ENCODE measurements at regions not wholly inside any gene's neighbourhood (a gene's known extent, or its start where the extent isn't known, plus 50 kb on each side); places are given as distances from the start of the nearest gene placed in this dataset.
A peak's percentile ranks its signal among the peaks of the same experiment; 100 is the strongest.

- TF ChIP-seq TFE3 (CRISPR knock-in tag; IDR thresholded peaks at IDR 0.05) (peak; percentile 91), JUND (CRISPR knock-in tag; IDR thresholded peaks at IDR 0.05) (peak; percentile 80), ZBTB1 (CRISPR knock-in tag; IDR thresholded peaks at IDR 0.05; ENCODE audit: borderline replicate concordance) (no peak), ZZZ3 (CRISPR knock-in tag; IDR thresholded peaks at IDR 0.05; ENCODE audit: borderline replicate concordance) (no peak), FLYWCH1 (CRISPR knock-in tag; IDR thresholded peaks at IDR 0.05) (no peak), GATAD1 (CRISPR knock-in tag; IDR thresholded peaks at IDR 0.05) (peak; percentile 74), SP1 (IDR thresholded peaks at IDR 0.05) (no peak), SP1 (CRISPR knock-in tag; IDR thresholded peaks at IDR 0.05) (peak; percentile 17; the same call in 1 of the 2 replicates), SATB2 (CRISPR knock-in tag; IDR thresholded peaks at IDR 0.05) (no peak), ZNF761 (CRISPR knock-in tag; conservative IDR thresholded peaks at IDR 0.05) (peak; percentile 58; the same call in 1 of the 2 replicates), FOXO1 (CRISPR knock-in tag; IDR thresholded peaks at IDR 0.05) (peak; percentile 99), PATZ1 (CRISPR knock-in tag; IDR thresholded peaks at IDR 0.05) (peak; percentile 92), ZNF562 (CRISPR knock-in tag; IDR thresholded peaks at IDR 0.05; ENCODE audit: borderline replicate concordance) (no peak), DMAP1 (CRISPR knock-in tag; IDR thresholded peaks at IDR 0.05) (peak; percentile 78; the same call in 1 of the 2 replicates), E2F1 (CRISPR knock-in tag; IDR thresholded peaks at IDR 0.05) (no peak), ZSCAN30 (CRISPR knock-in tag; IDR thresholded peaks at IDR 0.05) (peak; percentile 72; the same call in 1 of the 2 replicates), ZNF724P (CRISPR knock-in tag; IDR thresholded peaks at IDR 0.05; ENCODE audit: borderline replicate concordance) (no peak), ATF5 (CRISPR knock-in tag; IDR thresholded peaks at IDR 0.05; ENCODE audit: low read depth) (no peak), TCF12 (IDR thresholded peaks at IDR 0.05) (no peak), TCF12 (CRISPR knock-in tag; IDR thresholded peaks at IDR 0.05) (peak; percentile 98), PITX1 (CRISPR knock-in tag; IDR thresholded peaks at IDR 0.05) (peak; percentile 98), FOXM1 (CRISPR knock-in tag; IDR thresholded peaks at IDR 0.05) (no peak)
- TF ChIP-seq, protein P1, sequence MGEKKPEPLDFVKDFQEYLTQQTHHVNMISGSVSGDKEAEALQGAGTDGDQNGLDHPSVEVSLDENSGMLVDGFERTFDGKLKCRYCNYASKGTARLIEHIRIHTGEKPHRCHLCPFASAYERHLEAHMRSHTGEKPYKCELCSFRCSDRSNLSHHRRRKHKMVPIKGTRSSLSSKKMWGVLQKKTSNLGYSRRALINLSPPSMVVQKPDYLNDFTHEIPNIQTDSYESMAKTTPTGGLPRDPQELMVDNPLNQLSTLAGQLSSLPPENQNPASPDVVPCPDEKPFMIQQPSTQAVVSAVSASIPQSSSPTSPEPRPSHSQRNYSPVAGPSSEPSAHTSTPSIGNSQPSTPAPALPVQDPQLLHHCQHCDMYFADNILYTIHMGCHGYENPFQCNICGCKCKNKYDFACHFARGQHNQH (CRISPR knock-in tag; IDR thresholded peaks at IDR 0.05): peak; percentile 98
- TF ChIP-seq, protein P2, sequence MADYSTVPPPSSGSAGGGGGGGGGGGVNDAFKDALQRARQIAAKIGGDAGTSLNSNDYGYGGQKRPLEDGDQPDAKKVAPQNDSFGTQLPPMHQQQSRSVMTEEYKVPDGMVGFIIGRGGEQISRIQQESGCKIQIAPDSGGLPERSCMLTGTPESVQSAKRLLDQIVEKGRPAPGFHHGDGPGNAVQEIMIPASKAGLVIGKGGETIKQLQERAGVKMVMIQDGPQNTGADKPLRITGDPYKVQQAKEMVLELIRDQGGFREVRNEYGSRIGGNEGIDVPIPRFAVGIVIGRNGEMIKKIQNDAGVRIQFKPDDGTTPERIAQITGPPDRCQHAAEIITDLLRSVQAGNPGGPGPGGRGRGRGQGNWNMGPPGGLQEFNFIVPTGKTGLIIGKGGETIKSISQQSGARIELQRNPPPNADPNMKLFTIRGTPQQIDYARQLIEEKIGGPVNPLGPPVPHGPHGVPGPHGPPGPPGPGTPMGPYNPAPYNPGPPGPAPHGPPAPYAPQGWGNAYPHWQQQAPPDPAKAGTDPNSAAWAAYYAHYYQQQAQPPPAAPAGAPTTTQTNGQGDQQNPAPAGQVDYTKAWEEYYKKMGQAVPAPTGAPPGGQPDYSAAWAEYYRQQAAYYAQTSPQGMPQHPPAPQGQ (CRISPR knock-in tag; IDR thresholded peaks at IDR 0.05; ENCODE audit: borderline replicate concordance): peak; percentile 74; the same call in 1 of the 2 replicates
Measured at GRCh38 chr21:15140321-15141019, 75.7 kb upstream of the NRIP1 start (continued).
